Cardiac muscle cell (in vitro differentiated cells and primary cell): ENCODE measurements at regions not wholly inside any gene's neighbourhood (a gene's known extent, or its start where the extent isn't known, plus 50 kb on each side); places are given as distances from the start of the nearest gene placed in this dataset.

Experiments used
- DNase-seq, 2 donors: peaks; one replicate each; pipeline versions ENCODE4 v3.0.0 to v3.0.0-alpha.2; 2010 to 2017; ENCODE audit warnings: low read depth in 1 of 2, low spot score in 1 of 2
- H3K27ac ChIP-seq: fragments of 200-600 bp; sonication (generic); 2 replicates; pipeline ENCODE4 v1.5.1; 2016
- H3K27me3 ChIP-seq: fragments of 200-600 bp; sonication (generic); 2 replicates; pipeline ENCODE4 v1.6.0; 2016; ENCODE audit warnings: control low read depth
- H3K36me3 ChIP-seq: fragments of 200-600 bp; sonication (generic); 2 replicates; pipeline ENCODE4 v1.5.1; 2016; ENCODE audit warnings: control low read depth
- H3K4me1 ChIP-seq: fragments of 200-600 bp; sonication (generic); 2 replicates; pipeline ENCODE4 v1.8.1; 2017; ENCODE audit warnings: low read depth, mild to moderate bottlenecking, mixed run types
- H3K4me3 ChIP-seq: fragments of 200-600 bp; sonication (generic); 2 replicates; pipeline ENCODE4 v1.5.1; 2016; ENCODE audit warnings: mild to moderate bottlenecking
- H3K9me3 ChIP-seq: fragments of 200-600 bp; sonication (generic); 2 replicates; pipeline ENCODE4 v1.5.1; 2017; ENCODE audit warnings: low read depth, mild to moderate bottlenecking, control low read depth
- CTCF ChIP-seq: IDR thresholded peaks from 2 replicates; pipeline ENCODE4 v1.5.1; 2012; ENCODE audit warnings: low read depth, mild to moderate bottlenecking, low read length

GRCh38 chr6:15073883-15074465 is 171.9 kb upstream of the JARID2 start:
- Histone ChIP-seq H3K36me3 (no peaks in the 10 kb centered on the region), H3K4me3 (no peak overlapping the region), H3K9me3 (no peaks in the 10 kb centered on the region), H3K4me1 (peaks cover 2% of the 10 kb centered on the region), H3K27me3 (no peaks in the 10 kb centered on the region), H3K27ac (no peak overlapping the region)
- TF ChIP-seq CTCF, result no peak
- no peak for DNase-seq

- no peak for DNase-seq
- no peaks in the 10 kb centered on the region for H3K27me3 ChIP-seq
- H3K4me1 ChIP-seq, result peaks cover 9% of the 10 kb centered on the region
- TF ChIP-seq CTCF, result no peak
- H3K27ac ChIP-seq, result no peak overlapping the region
- no peak overlapping the region for H3K4me3 ChIP-seq
- H3K9me3 ChIP-seq, result no peaks in the 10 kb centered on the region
- no peaks in the 10 kb centered on the region for H3K36me3 ChIP-seq
Measured at GRCh38 chr6:15074806-15075205, 171.1 kb upstream of the JARID2 start.

GRCh38 chr6:15076565-15076964 is 169.3 kb upstream of the JARID2 start:
- Histone ChIP-seq H3K27me3 (no peaks in the 10 kb centered on the region), H3K4me1 (peaks cover 9% of the 10 kb centered on the region), H3K4me3 (no peak overlapping the region), H3K36me3 (no peaks in the 10 kb centered on the region), H3K27ac (no peak overlapping the region), H3K9me3 (no peaks in the 10 kb centered on the region)
- DNase-seq, result no peak
- TF ChIP-seq CTCF, result no peak

GRCh38 chr6:15077006-15077405 is 168.9 kb upstream of the JARID2 start:
- no peaks in the 10 kb centered on the region for H3K27me3 ChIP-seq
- H3K9me3 ChIP-seq, result no peaks in the 10 kb centered on the region
- H3K4me3 ChIP-seq, result no peak overlapping the region
- H3K27ac ChIP-seq, result no peak overlapping the region
- no peak for TF ChIP-seq CTCF
- H3K36me3 ChIP-seq, result no peaks in the 10 kb centered on the region
- no peak for DNase-seq
- peaks cover 9% of the 10 kb centered on the region for H3K4me1 ChIP-seq

- Histone ChIP-seq H3K36me3 (no peaks in the 10 kb centered on the region), H3K9me3 (no peaks in the 10 kb centered on the region), H3K4me1 (peaks cover 9% of the 10 kb centered on the region), H3K27ac (no peak overlapping the region), H3K4me3 (no peak overlapping the region), H3K27me3 (no peaks in the 10 kb centered on the region)
- no peak for TF ChIP-seq CTCF
- no peak for DNase-seq
Measured at GRCh38 chr6:15077961-15078360, 167.9 kb upstream of the JARID2 start.
